Neural progenitor cell (in vitro differentiated cells): ENCODE measurements at regions not wholly inside any gene's neighbourhood (a gene's known extent, or its start where the extent isn't known, plus 50 kb on each side); places are given as distances from the start of the nearest gene placed in this dataset.

Experiments used
- EZH2 ChIP-seq: fragments of 200-600 bp; sonication (generic); IDR thresholded peaks from 2 replicates; pipeline ENCODE4 v1.6.1; 2017; ENCODE audit warnings: antibody characterized with exemption, mild to moderate bottlenecking, moderate library complexity
- EZH2phosphoT487 ChIP-seq: fragments of 200-600 bp; sonication (generic); IDR thresholded peaks from 2 replicates; pipeline ENCODE4 v1.6.1; 2017; ENCODE audit warnings: antibody characterized with exemption
- TF ChIP-seq, protein P1 (sequence below): fragments of 200-600 bp; sonication (generic); IDR thresholded peaks from 2 replicates; pipeline ENCODE4 v1.5.1; 2017; ENCODE audit warnings: antibody characterized with exemption, mild to moderate bottlenecking

DNA sequence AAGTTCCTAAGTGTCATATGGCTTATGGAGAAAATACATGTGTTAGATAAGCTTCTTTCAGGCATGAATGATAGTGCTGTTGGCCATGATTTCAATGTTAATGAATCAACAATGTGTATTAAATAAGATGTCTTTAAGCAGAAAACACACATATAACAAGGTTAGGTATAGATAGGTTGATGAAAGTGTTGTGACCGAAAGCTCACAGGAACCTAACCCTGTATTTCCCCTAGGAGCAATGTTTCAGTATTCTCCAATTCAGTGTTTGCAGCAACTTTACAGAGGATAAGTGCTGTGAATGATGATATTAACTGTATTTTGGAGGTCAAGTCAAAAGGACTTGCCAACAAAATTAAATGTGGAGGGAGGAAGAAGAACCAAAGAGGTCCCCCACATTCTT is 82.8 kb upstream of the PRDM11 start:
- TF ChIP-seq, protein P1, sequence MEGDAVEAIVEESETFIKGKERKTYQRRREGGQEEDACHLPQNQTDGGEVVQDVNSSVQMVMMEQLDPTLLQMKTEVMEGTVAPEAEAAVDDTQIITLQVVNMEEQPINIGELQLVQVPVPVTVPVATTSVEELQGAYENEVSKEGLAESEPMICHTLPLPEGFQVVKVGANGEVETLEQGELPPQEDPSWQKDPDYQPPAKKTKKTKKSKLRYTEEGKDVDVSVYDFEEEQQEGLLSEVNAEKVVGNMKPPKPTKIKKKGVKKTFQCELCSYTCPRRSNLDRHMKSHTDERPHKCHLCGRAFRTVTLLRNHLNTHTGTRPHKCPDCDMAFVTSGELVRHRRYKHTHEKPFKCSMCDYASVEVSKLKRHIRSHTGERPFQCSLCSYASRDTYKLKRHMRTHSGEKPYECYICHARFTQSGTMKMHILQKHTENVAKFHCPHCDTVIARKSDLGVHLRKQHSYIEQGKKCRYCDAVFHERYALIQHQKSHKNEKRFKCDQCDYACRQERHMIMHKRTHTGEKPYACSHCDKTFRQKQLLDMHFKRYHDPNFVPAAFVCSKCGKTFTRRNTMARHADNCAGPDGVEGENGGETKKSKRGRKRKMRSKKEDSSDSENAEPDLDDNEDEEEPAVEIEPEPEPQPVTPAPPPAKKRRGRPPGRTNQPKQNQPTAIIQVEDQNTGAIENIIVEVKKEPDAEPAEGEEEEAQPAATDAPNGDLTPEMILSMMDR: no peak
- TF ChIP-seq EZH2phosphoT487: no peak
- TF ChIP-seq EZH2: no peak
